Heart right ventricle (tissue), 16 donors: ENCODE measurements at regions not wholly inside any gene's neighbourhood (a gene's known extent, or its start where the extent isn't known, plus 50 kb on each side); places are given as distances from the start of the nearest gene placed in this dataset.

ENCODE experiments used
- ATAC-seq, 8 donors: fragments of 200-7000 bp; cut with Tn5 transposase; one replicate each; pipeline ENCODE4 v1.9.1; 2020; ENCODE audit warnings: mild to moderate bottlenecking in 8 of 8, moderate library complexity in 8 of 8, moderate number of reproducible peaks in 1 of 8
- DNase-seq, 2 donors: peaks; one replicate each; pipeline ENCODE4 v3.0.0-alpha.2; 2020
- H3K27ac ChIP-seq, 10 donors: fragments of 200-600 bp; sonication (generic) in 2 of 10; one replicate each; pipeline versions ENCODE4 v1.5.0 to v1.8.0; 2020 to 2022; ENCODE audit warnings: mild to moderate bottlenecking in 3 of 10
- H3K27me3 ChIP-seq, 7 donors: fragments of 200-600 bp; one replicate each; pipeline ENCODE4 v1.8.0; 2021 to 2022; ENCODE audit warnings: mild to moderate bottlenecking in 2 of 7
- H3K36me3 ChIP-seq, 9 donors: fragments of 200-600 bp; sonication (generic) in 1 of 9; one replicate each; pipeline versions ENCODE4 v1.5.0 to v1.8.0; 2020 to 2022; ENCODE audit warnings: mild to moderate bottlenecking in 2 of 9
- H3K4me1 ChIP-seq, 9 donors: fragments of 200-600 bp; sonication (generic) in 1 of 9; one replicate each; pipeline versions ENCODE4 v1.5.0 to v1.8.0; 2020 to 2022; ENCODE audit warnings: mild to moderate bottlenecking in 4 of 9
- H3K4me3 ChIP-seq, 10 donors: fragments of 200-600 bp; sonication (generic) in 2 of 10; one replicate each; pipeline versions ENCODE4 v1.5.0 to v1.8.0; 2020 to 2022; ENCODE audit warnings: mild to moderate bottlenecking in 7 of 10, moderate library complexity in 2 of 10
- H3K9me3 ChIP-seq, 11 donors: fragments of 200-600 bp in 10 of 11; sonication (generic) in 2 of 11; one replicate each; pipeline versions ENCODE4 v1.5.0 to v1.8.0; 2013 to 2022; ENCODE audit warnings: mild to moderate bottlenecking in 2 of 11, control low read depth in 1 of 11, moderate library complexity in 1 of 11
- CTCF ChIP-seq, 9 donors: fragments of 200-600 bp; sonication (generic) in 2 of 9; IDR thresholded peaks; one replicate each; pipeline versions ENCODE4 v1.5.0 to v1.8.0; 2021 to 2022; ENCODE audit warnings: antibody characterized with exemption in 9 of 9, mild to moderate bottlenecking in 5 of 9, moderate library complexity in 1 of 9
- WGBS, 2 donors: extraction: QIAGEN DNeasy Blood & Tissue Kit; methylation state at CpG; one replicate each; pipeline ENCODE4 v1.1.7; 2013; ENCODE audit warnings: inconsistent platforms in 1 of 2; 5-methylcytosine and 5-hydroxymethylcytosine counted together
- intact Hi-C, 10 donors: fragments of 100-400 bp; cut with DNase I; formaldehyde crosslinking; loops; one replicate each; pipeline versions ENCODE4 v1.11.1 to v1.14.2; 2022
- donor health status: Arrhythmogenic right ventricular cardiomyopathy.
- donor health status: ischemic (EF 13 %, LVEDD 7.1; RV severe dilation, severe dysfunction).
- donor health status: healthy with polysubstance abuse.
- donor health status: DM: no; HTN: yes; CAD: no.
- donor health status: DM: no; HTN: no; CAD: no.
- donor health status: ischemic (EF 25% LVEDD 6.9; RV normal size, moderate dysfunction).
- donor health status: ischemic (EF 25% LVEDD 5.7; RV mildly dilated, moderate dysfunction).
- donor health status: healthy.
- donor health status: DM: yes; HTN: yes; CAD: no.
- donor health status: Ischemic cardiomyopathy.
- donor health status: ischemic (EF 35%, LVEDD 5.7; RV mildly dilated, moderate dysfunction).
- donor health status: nonischemic (EF 11% LVEDD 7.7; RV severe dilation, severe dysfunction).
- donor health status: DM: yes; HTN: yes; CAD: no.
- donor health status: PGD.
- donor health status: ischemic (EF 29% LVEDD 5.4; RV normal size, mild dysfunction).
- donor health status: nonischemic (EF 23%, LVEDD 6.1; RV moderate dilation, normal function).

GRCh38 chr3:68135067-68135466 is 480.7 kb upstream of the SUCLG2 start:
- no peak for ATAC-seq
- Histone ChIP-seq H3K4me3 (no peak overlapping the region), H3K27ac (no peak overlapping the region), H3K36me3 (no peaks in the 10 kb centered on the region), H3K4me1 (no peaks in the 10 kb centered on the region), H3K9me3 (peaks cover 0 to 15% (median 0%) of the 10 kb centered on the region in 11 donors), H3K27me3 (peaks cover 0 to 11% (median 0%) of the 10 kb centered on the region in 7 donors)
- intact Hi-C loops = no loop called here
- TF ChIP-seq CTCF (IDR thresholded peaks at IDR 0.05) = no peak
- WGBS, 2 donors = 40 to 50% methylated on average over 1 of the region's 1 CpG
- DNase-seq = no peak

- no peak for TF ChIP-seq CTCF (IDR thresholded peaks at IDR 0.05)
- intact Hi-C loops = no loop called here
- Histone ChIP-seq H3K27ac (no peak overlapping the region), H3K9me3 (peaks cover 0 to 15% (median 0%) of the 10 kb centered on the region in 11 donors), H3K4me1 (no peaks in the 10 kb centered on the region), H3K27me3 (no peaks in the 10 kb centered on the region), H3K36me3 (no peaks in the 10 kb centered on the region), H3K4me3 (no peak overlapping the region)
- ATAC-seq = no peak
- no peak for DNase-seq
- 67 to 82% methylated on average over 3 of the region's 3 CpGs for WGBS, 2 donors
Measured at GRCh38 chr3:68129065-68129464, 474.7 kb upstream of the SUCLG2 start.

GRCh38 chr3:68123231-68123630 is 468.8 kb upstream of the SUCLG2 start:
- Histone ChIP-seq H3K9me3 (no peaks in the 10 kb centered on the region), H3K36me3 (no peaks in the 10 kb centered on the region), H3K27ac (no peak overlapping the region), H3K27me3 (no peaks in the 10 kb centered on the region), H3K4me3 (no peak overlapping the region), H3K4me1 (no peaks in the 10 kb centered on the region)
- no peak for ATAC-seq
- DNase-seq = no peak
- WGBS, 2 donors = 77 to 90% methylated on average over 4 of the region's 4 CpGs
- no peak for TF ChIP-seq CTCF (IDR thresholded peaks at IDR 0.05)
- intact Hi-C loops = no loop called here

GRCh38 chr3:68121287-68121686 is 466.9 kb upstream of the SUCLG2 start:
- WGBS, 2 donors = 65% methylated on average over 1 of the region's 1 CpG
- no peaks in the 10 kb centered on the region for H3K27me3 ChIP-seq
- ATAC-seq = no peak

More at GRCh38 chr3:68121287-68121686, 466.9 kb upstream of the SUCLG2 start:
- Histone ChIP-seq H3K27ac (no peak overlapping the region), H3K4me3 (no peak overlapping the region), H3K9me3 (peaks cover 0 to 4% (median 0%) of the 10 kb centered on the region in 11 donors), H3K36me3 (no peaks in the 10 kb centered on the region), H3K4me1 (no peaks in the 10 kb centered on the region)
- TF ChIP-seq CTCF (IDR thresholded peaks at IDR 0.05) = no peak
- intact Hi-C loops = no loop called here
- no peak for DNase-seq
